ENCODE measurements at regions not wholly inside any gene's neighbourhood (a gene's known extent, or its start where the extent isn't known, plus 50 kb on each side); places are given as distances from the start of the nearest gene placed in this dataset.

DNA sequence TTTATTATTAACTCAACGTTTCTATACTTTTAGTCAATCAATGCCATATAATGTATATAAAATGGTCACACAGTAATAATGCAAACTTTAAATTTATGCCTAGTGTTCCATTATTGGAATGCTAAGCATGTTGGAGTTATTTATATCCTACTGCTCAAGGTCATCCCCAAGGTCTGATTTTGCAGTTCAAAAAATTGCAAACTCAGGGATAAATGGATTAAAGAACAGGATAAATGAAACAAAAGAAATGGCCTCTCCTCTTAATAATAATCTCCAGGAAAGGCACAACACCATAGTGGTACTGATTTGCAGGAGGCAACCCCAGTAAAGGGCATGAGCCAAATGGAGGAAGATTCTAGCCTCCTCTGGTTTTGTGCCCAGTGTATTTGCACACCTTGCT is 436.4 kb downstream of the EPHA4 start:
- no peak overlapping the region for H2AFZ ChIP-seq (ENCODE audit: low read length)
- intact Hi-C loops (cut with micrococcal nuclease) = no loop called here
- ChIA-PET CTCF (no interaction called here), POLR2A (ENCODE audit: unreplicated experiment) (no interaction called here)
- no peaks in the 10 kb centered on the region for H3K9me3 ChIP-seq (ENCODE audit: low read length)
- TF ChIP-seq, protein P1, sequence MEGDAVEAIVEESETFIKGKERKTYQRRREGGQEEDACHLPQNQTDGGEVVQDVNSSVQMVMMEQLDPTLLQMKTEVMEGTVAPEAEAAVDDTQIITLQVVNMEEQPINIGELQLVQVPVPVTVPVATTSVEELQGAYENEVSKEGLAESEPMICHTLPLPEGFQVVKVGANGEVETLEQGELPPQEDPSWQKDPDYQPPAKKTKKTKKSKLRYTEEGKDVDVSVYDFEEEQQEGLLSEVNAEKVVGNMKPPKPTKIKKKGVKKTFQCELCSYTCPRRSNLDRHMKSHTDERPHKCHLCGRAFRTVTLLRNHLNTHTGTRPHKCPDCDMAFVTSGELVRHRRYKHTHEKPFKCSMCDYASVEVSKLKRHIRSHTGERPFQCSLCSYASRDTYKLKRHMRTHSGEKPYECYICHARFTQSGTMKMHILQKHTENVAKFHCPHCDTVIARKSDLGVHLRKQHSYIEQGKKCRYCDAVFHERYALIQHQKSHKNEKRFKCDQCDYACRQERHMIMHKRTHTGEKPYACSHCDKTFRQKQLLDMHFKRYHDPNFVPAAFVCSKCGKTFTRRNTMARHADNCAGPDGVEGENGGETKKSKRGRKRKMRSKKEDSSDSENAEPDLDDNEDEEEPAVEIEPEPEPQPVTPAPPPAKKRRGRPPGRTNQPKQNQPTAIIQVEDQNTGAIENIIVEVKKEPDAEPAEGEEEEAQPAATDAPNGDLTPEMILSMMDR (conservative IDR thresholded peaks at IDR 0.05; ENCODE audit: low read depth, low read length) = no peak
- no peak for TF ChIP-seq EZH2 (IDR thresholded peaks at IDR 0.05; ENCODE audit: low read length, unreplicated experiment)
- TF ChIP-seq EZH2phosphoT487 (IDR thresholded peaks at IDR 0.05; ENCODE audit: borderline replicate concordance, low read length) = no peak
- ATAC-seq = no peak
- no peak for DNase-seq
- H3K9ac ChIP-seq (ENCODE audit: low read length) = no peak overlapping the region
- H3K36me3 ChIP-seq (ENCODE audit: low read depth, low read length) = no peaks in the 10 kb centered on the region
- H3K4me1 ChIP-seq (ENCODE audit: insufficient read depth, low read length) = no peaks in the 10 kb centered on the region
- no peaks in the 10 kb centered on the region for H3K9me2 ChIP-seq (replicated peaks; ENCODE audit: low read length)
- no peaks in the 10 kb centered on the region for H3K27me3 ChIP-seq (ENCODE audit: low read length)
- BruUV-seq (replicated peaks) = no TSS peak
- no peaks in the 10 kb centered on the region for H4K20me1 ChIP-seq (ENCODE audit: low read length)
- no peak overlapping the region for H3K4me2 ChIP-seq (ENCODE audit: low read length)
- H3K27ac ChIP-seq (ENCODE audit: low read length) = no peak overlapping the region
- H3K79me2 ChIP-seq (ENCODE audit: low read length) = no peaks in the 10 kb centered on the region
- no peaks in the 10 kb centered on the region for H3F3A ChIP-seq (ENCODE audit: low read length, unreplicated experiment)
- H3K4me3 ChIP-seq (ENCODE audit: low read length) = no peak overlapping the region

DNA sequence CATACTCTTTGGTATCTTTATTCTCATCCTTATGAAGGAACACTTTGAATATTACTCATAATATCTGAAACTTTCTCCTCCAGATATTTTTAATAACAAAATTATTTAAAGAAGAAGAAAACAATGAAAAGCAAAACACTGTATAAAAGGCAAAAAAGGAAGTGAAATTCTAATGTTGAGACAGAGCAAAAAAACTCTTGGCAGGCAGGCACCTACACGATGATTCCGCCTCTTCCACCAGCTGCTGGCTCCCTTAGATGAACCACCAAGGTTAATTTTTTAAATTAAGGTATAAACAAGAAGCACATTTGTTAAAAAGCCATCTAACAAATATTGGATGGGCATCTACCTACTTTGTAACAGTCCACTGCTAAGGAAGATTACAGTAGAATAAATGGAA is 434.7 kb downstream of the EPHA4 start:
- Histone ChIP-seq H3K4me3 (ENCODE audit: low read length) (no peak overlapping the region), H2AFZ (ENCODE audit: low read length) (no peak overlapping the region), H3K9me3 (ENCODE audit: low read length) (no peaks in the 10 kb centered on the region), H3K4me2 (ENCODE audit: low read length) (no peak overlapping the region), H3F3A (ENCODE audit: low read length, unreplicated experiment) (no peaks in the 10 kb centered on the region), H3K79me2 (ENCODE audit: low read length) (no peaks in the 10 kb centered on the region), H3K4me1 (ENCODE audit: insufficient read depth, low read length) (no peaks in the 10 kb centered on the region), H3K27ac (ENCODE audit: low read length) (no peak overlapping the region), H3K9ac (ENCODE audit: low read length) (no peak overlapping the region), H3K9me2 (replicated peaks; ENCODE audit: low read length) (no peaks in the 10 kb centered on the region), H3K27me3 (ENCODE audit: low read length) (no peaks in the 10 kb centered on the region), H3K36me3 (ENCODE audit: low read depth, low read length) (no peaks in the 10 kb centered on the region), H4K20me1 (ENCODE audit: low read length) (no peaks in the 10 kb centered on the region)
- ATAC-seq (no peak), DNase-seq (no peak)
- TF ChIP-seq, protein P1 (conservative IDR thresholded peaks at IDR 0.05; ENCODE audit: low read depth, low read length) = no peak
- TF ChIP-seq EZH2 (IDR thresholded peaks at IDR 0.05; ENCODE audit: low read length, unreplicated experiment) (no peak), EZH2phosphoT487 (IDR thresholded peaks at IDR 0.05; ENCODE audit: borderline replicate concordance, low read length) (no peak)
- POLR2A ChIA-PET (ENCODE audit: unreplicated experiment) = no interaction called here
- intact Hi-C loops (cut with micrococcal nuclease) = no loop called here
- CTCF ChIA-PET = no interaction called here
- BruUV-seq (replicated peaks) = no TSS peak

DNA sequence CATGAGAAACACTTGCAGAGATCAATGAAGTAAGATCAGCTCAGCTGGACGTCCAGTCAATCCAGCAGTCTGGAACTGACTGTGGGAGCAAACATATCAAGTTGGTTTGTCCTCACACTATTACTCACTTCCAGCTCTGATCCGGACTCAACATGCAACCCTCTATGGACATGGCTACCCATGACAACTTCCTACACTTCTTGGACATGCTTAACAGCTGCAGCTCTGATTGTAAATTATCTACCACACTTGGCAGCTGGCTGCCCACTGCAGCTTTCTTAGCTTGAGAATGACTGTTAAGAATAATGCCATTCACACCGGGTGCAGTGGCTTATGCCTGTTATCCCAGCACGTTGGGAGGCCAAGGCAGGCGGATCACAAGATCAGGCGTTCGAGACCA is 429.8 kb downstream of the EPHA4 start:
- Histone ChIP-seq H3K27me3 (ENCODE audit: low read length) (no peaks in the 10 kb centered on the region), H2AFZ (ENCODE audit: low read length) (no peak overlapping the region), H3K4me3 (ENCODE audit: low read length) (no peak overlapping the region), H3K4me1 (ENCODE audit: insufficient read depth, low read length) (no peaks in the 10 kb centered on the region), H3K27ac (ENCODE audit: low read length) (no peak overlapping the region), H3F3A (ENCODE audit: low read length, unreplicated experiment) (no peaks in the 10 kb centered on the region), H3K4me2 (ENCODE audit: low read length) (no peak overlapping the region), H3K36me3 (ENCODE audit: low read depth, low read length) (no peaks in the 10 kb centered on the region), H3K9ac (ENCODE audit: low read length) (no peak overlapping the region), H4K20me1 (ENCODE audit: low read length) (no peaks in the 10 kb centered on the region), H3K79me2 (ENCODE audit: low read length) (no peaks in the 10 kb centered on the region), H3K9me2 (replicated peaks; ENCODE audit: low read length) (no peaks in the 10 kb centered on the region), H3K9me3 (ENCODE audit: low read length) (no peaks in the 10 kb centered on the region)
- ATAC-seq (no peak), DNase-seq (no peak)
- TF ChIP-seq, protein P1 (conservative IDR thresholded peaks at IDR 0.05; ENCODE audit: low read depth, low read length) = no peak
- TF ChIP-seq EZH2phosphoT487 (IDR thresholded peaks at IDR 0.05; ENCODE audit: borderline replicate concordance, low read length) = no peak
- TF ChIP-seq EZH2 (IDR thresholded peaks at IDR 0.05; ENCODE audit: low read length, unreplicated experiment) = no peak
- ChIA-PET CTCF (interaction anchor here (0.6 kb wide), 1 partner anchor 1521 kb away, joined by 3 read pairs; no protein-coding TSS in a partner anchor), POLR2A (ENCODE audit: unreplicated experiment) (no interaction called here)
- no TSS peak for BruUV-seq (replicated peaks)
- intact Hi-C loops (cut with micrococcal nuclease) = no loop called here
